SK-N-SH treated with all-trans-retinoic acid at 6 μM for 48 hours (cell line): ENCODE measurements at regions not wholly inside any gene's neighbourhood (a gene's known extent, or its start where the extent isn't known, plus 50 kb on each side); places are given as distances from the start of the nearest gene placed in this dataset.

Experiments
- ATAC-seq: fragments of 200-7000 bp; cut with Tn5 transposase; 3 replicates; pipeline ENCODE4 v1.9.1; 2020; ENCODE audit warnings: mild to moderate bottlenecking, moderate library complexity
- ARNTL ChIP-seq: fragments of 450-650 bp; formaldehyde crosslinking; IDR thresholded peaks from 2 replicates; pipeline ENCODE4 v1.5.0; 2020; ENCODE audit warnings: low read depth, mild to moderate bottlenecking, moderate library complexity, borderline replicate concordance
- BACH2 ChIP-seq: fragments of 250-450 bp; sonication (Bioruptor Pico); IDR thresholded peaks from 2 replicates; pipeline ENCODE4 v1.9.0; 2021; ENCODE audit warnings: mild to moderate bottlenecking, borderline replicate concordance
- CSDC2 ChIP-seq: fragments of 250-450 bp; sonication (Bioruptor Pico); IDR thresholded peaks from 2 replicates; pipeline ENCODE4 v1.5.0; 2020; ENCODE audit warnings: mild to moderate bottlenecking, moderate library complexity
- GLIS3 ChIP-seq: fragments of 250-450 bp; sonication (Bioruptor Pico); IDR thresholded peaks from 2 replicates; pipeline ENCODE4 v1.5.0; 2020; ENCODE audit warnings: mild to moderate bottlenecking, moderate library complexity
- ISL1 ChIP-seq: fragments of 250-450 bp; sonication (Bioruptor Pico); IDR thresholded peaks from 2 replicates; pipeline ENCODE4 v2.1.2; 2022; ENCODE audit warnings: mild to moderate bottlenecking, moderate library complexity
- PPARA ChIP-seq: fragments of 250-450 bp; sonication (Bioruptor Pico); IDR thresholded peaks from 2 replicates; pipeline ENCODE4 v1.5.0; 2020; ENCODE audit warnings: mild to moderate bottlenecking, borderline replicate concordance
- RARB ChIP-seq: fragments of 250-450 bp; sonication (Bioruptor Pico); IDR thresholded peaks from 2 replicates; pipeline ENCODE4 v1.8.0; 2021; ENCODE audit warnings: mild to moderate bottlenecking, moderate library complexity
- SNAI2 ChIP-seq: fragments of 250-450 bp; sonication (Bioruptor Pico); IDR thresholded peaks from 2 replicates; pipeline ENCODE4 v1.5.0; 2020; ENCODE audit warnings: mild to moderate bottlenecking, moderate library complexity
- TCF4 ChIP-seq: fragments of 250-450 bp; sonication (Bioruptor Pico); IDR thresholded peaks from 2 replicates; pipeline ENCODE4 v1.8.0; 2021; ENCODE audit warnings: mild to moderate bottlenecking, moderate library complexity, borderline replicate concordance
- TOX ChIP-seq: fragments of 250-450 bp; sonication (Bioruptor Pico); IDR thresholded peaks from 2 replicates; pipeline ENCODE4 v1.8.0; 2021; ENCODE audit warnings: mild to moderate bottlenecking, moderate library complexity, borderline replicate concordance
- ZC3H10 ChIP-seq: fragments of 250-450 bp; sonication (Bioruptor Pico); IDR thresholded peaks from 2 replicates; pipeline ENCODE4 v1.5.1; 2021; ENCODE audit warnings: mild to moderate bottlenecking, moderate library complexity
- ZFP3 ChIP-seq: fragments of 250-450 bp; sonication (Bioruptor Pico); IDR thresholded peaks from 2 replicates; pipeline ENCODE4 v1.5.0; 2020; ENCODE audit warnings: mild to moderate bottlenecking, moderate library complexity
- ZFP30 ChIP-seq: fragments of 450-650 bp; formaldehyde crosslinking; IDR thresholded peaks from 2 replicates; pipeline ENCODE4 v1.5.0; 2022; ENCODE audit warnings: mild to moderate bottlenecking, moderate library complexity
- ZNF565 ChIP-seq: fragments of 450-650 bp; formaldehyde crosslinking; conservative IDR thresholded peaks from 2 replicates; pipeline ENCODE4 v1.5.0; 2020; ENCODE audit warnings: low read depth, mild to moderate bottlenecking, moderate library complexity
- ZNF70 ChIP-seq: fragments of 450-650 bp; formaldehyde crosslinking; IDR thresholded peaks from 2 replicates; pipeline ENCODE4 v1.5.0; 2020; ENCODE audit warnings: mild to moderate bottlenecking, moderate library complexity
- TF ChIP-seq, protein P1 (sequence below): fragments of 250-450 bp; sonication (Bioruptor Pico); IDR thresholded peaks from 2 replicates; pipeline ENCODE4 v1.5.1; 2020; ENCODE audit warnings: low read depth, mild to moderate bottlenecking, moderate library complexity
- TF ChIP-seq, protein P2 (sequence below): fragments of 250-450 bp; sonication (Bioruptor Pico); IDR thresholded peaks from 2 replicates; pipeline ENCODE4 v1.5.0; 2020; ENCODE audit warnings: mild to moderate bottlenecking, moderate library complexity
- TF ChIP-seq, protein P3 (sequence below): fragments of 250-450 bp; sonication (Bioruptor Pico); IDR thresholded peaks from 2 replicates; pipeline ENCODE4 v1.8.0; 2020; ENCODE audit warnings: mild to moderate bottlenecking, moderate library complexity, borderline replicate concordance
- TF ChIP-seq, protein P4 (sequence below): fragments of 250-450 bp; sonication (Bioruptor Pico); IDR thresholded peaks from 2 replicates; pipeline ENCODE4 v1.5.1; 2021; ENCODE audit warnings: mild to moderate bottlenecking, moderate library complexity
- TF ChIP-seq, protein P5 (sequence below): fragments of 250-450 bp; sonication (Bioruptor Pico); IDR thresholded peaks from 2 replicates; pipeline ENCODE4 v1.8.0; 2021; ENCODE audit warnings: low read depth, mild to moderate bottlenecking, moderate library complexity, borderline replicate concordance

DNA sequence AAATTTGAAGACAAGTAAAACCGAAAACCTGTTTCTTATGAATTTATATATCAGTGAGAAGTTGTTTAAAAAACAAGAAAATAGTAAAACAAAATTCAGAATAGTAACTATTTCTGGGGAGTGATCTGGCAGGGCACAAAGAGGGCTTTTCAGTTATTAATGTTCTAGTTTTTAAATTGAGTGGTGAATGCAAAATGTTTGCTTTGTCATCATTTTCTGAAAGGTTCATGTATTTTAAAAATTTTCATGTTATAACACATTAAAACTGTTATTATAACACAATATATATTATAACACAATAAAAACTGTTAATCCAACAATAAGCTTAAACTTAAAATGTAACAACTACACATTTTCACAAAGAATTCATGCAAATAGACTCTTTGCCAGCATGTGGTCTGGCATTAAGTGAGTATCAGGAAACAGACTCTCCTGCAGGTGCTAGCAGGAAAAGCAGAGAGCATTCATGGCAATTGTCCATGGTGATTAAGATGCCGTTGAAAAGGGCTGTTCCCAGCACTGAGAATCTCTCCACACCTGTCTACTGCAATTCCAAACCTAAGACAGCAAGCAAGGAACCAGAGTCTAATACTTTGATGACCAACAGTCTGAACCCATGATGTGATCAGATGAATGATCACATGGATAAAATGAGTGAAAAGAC, 204.9 kb downstream of the TBX15 start:
- ATAC-seq, result no peak
- no peak for TF ChIP-seq PPARA (CRISPR knock-in tag)
- no peak for TF ChIP-seq ZNF565 (CRISPR knock-in tag)
- TF ChIP-seq, protein P1, sequence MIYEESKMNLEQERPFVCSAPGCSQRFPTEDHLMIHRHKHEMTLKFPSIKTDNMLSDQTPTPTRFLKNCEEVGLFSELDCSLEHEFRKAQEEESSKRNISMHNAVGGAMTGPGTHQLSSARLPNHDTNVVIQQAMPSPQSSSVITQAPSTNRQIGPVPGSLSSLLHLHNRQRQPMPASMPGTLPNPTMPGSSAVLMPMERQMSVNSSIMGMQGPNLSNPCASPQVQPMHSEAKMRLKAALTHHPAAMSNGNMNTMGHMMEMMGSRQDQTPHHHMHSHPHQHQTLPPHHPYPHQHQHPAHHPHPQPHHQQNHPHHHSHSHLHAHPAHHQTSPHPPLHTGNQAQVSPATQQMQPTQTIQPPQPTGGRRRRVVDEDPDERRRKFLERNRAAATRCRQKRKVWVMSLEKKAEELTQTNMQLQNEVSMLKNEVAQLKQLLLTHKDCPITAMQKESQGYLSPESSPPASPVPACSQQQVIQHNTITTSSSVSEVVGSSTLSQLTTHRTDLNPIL, result no peak
- TF ChIP-seq TOX (CRISPR knock-in tag), result no peak
- TF ChIP-seq, protein P2, sequence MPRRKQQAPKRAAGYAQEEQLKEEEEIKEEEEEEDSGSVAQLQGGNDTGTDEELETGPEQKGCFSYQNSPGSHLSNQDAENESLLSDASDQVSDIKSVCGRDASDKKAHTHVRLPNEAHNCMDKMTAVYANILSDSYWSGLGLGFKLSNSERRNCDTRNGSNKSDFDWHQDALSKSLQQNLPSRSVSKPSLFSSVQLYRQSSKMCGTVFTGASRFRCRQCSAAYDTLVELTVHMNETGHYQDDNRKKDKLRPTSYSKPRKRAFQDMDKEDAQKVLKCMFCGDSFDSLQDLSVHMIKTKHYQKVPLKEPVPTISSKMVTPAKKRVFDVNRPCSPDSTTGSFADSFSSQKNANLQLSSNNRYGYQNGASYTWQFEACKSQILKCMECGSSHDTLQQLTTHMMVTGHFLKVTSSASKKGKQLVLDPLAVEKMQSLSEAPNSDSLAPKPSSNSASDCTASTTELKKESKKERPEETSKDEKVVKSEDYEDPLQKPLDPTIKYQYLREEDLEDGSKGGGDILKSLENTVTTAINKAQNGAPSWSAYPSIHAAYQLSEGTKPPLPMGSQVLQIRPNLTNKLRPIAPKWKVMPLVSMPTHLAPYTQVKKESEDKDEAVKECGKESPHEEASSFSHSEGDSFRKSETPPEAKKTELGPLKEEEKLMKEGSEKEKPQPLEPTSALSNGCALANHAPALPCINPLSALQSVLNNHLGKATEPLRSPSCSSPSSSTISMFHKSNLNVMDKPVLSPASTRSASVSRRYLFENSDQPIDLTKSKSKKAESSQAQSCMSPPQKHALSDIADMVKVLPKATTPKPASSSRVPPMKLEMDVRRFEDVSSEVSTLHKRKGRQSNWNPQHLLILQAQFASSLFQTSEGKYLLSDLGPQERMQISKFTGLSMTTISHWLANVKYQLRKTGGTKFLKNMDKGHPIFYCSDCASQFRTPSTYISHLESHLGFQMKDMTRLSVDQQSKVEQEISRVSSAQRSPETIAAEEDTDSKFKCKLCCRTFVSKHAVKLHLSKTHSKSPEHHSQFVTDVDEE (CRISPR knock-in tag), result no peak
- no peak for TF ChIP-seq ZFP30 (CRISPR knock-in tag)
- TF ChIP-seq RARB (CRISPR knock-in tag), result no peak
- no peak for TF ChIP-seq ZNF70 (CRISPR knock-in tag)
- TF ChIP-seq BACH2, result no peak
- no peak for TF ChIP-seq SNAI2
- TF ChIP-seq GLIS3 (CRISPR knock-in tag), result no peak

DNA sequence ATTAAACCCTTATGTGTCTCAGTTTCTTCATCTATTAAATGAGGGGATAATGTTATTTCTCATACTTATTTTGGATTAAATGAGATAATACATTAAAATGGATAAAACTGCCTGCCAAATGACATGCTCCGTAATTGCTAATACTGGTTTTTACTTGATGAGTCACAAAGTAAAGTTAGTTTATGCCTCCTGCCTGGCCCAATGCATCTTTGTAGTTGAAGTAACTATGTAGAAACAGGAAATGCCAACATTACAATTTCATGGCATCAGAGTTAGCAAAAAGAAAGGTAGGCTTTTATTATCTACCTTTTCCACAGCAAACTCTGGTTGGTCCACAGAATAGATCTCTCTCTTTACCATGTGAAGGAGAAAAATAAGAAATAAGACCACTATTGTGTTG, 214.5 kb downstream of the TBX15 start:
- ATAC-seq, result no peak
- TF ChIP-seq, protein P3, sequence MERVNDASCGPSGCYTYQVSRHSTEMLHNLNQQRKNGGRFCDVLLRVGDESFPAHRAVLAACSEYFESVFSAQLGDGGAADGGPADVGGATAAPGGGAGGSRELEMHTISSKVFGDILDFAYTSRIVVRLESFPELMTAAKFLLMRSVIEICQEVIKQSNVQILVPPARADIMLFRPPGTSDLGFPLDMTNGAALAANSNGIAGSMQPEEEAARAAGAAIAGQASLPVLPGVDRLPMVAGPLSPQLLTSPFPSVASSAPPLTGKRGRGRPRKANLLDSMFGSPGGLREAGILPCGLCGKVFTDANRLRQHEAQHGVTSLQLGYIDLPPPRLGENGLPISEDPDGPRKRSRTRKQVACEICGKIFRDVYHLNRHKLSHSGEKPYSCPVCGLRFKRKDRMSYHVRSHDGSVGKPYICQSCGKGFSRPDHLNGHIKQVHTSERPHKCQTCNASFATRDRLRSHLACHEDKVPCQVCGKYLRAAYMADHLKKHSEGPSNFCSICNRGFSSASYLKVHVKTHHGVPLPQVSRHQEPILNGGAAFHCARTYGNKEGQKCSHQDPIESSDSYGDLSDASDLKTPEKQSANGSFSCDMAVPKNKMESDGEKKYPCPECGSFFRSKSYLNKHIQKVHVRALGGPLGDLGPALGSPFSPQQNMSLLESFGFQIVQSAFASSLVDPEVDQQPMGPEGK, result no peak
- TF ChIP-seq TOX (CRISPR knock-in tag) (no peak), ZFP3 (CRISPR knock-in tag) (no peak), SNAI2 (no peak), ARNTL (CRISPR knock-in tag) (no peak), TCF4 (CRISPR knock-in tag) (no peak), CSDC2 (CRISPR knock-in tag) (no peak), ISL1 (CRISPR knock-in tag) (no peak), ZFP30 (CRISPR knock-in tag) (no peak), GLIS3 (CRISPR knock-in tag) (no peak), ZNF70 (CRISPR knock-in tag) (no peak), BACH2 (no peak), ZC3H10 (CRISPR knock-in tag) (no peak), PPARA (CRISPR knock-in tag) (no peak)
- TF ChIP-seq, protein P4, sequence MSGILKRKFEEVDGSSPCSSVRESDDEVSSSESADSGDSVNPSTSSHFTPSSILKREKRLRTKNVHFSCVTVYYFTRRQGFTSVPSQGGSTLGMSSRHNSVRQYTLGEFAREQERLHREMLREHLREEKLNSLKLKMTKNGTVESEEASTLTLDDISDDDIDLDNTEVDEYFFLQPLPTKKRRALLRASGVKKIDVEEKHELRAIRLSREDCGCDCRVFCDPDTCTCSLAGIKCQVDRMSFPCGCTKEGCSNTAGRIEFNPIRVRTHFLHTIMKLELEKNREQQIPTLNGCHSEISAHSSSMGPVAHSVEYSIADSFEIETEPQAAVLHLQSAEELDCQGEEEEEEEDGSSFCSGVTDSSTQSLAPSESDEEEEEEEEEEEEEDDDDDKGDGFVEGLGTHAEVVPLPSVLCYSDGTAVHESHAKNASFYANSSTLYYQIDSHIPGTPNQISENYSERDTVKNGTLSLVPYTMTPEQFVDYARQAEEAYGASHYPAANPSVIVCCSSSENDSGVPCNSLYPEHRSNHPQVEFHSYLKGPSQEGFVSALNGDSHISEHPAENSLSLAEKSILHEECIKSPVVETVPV, result no peak
- TF ChIP-seq, protein P1, result no peak
- TF ChIP-seq, protein P5, sequence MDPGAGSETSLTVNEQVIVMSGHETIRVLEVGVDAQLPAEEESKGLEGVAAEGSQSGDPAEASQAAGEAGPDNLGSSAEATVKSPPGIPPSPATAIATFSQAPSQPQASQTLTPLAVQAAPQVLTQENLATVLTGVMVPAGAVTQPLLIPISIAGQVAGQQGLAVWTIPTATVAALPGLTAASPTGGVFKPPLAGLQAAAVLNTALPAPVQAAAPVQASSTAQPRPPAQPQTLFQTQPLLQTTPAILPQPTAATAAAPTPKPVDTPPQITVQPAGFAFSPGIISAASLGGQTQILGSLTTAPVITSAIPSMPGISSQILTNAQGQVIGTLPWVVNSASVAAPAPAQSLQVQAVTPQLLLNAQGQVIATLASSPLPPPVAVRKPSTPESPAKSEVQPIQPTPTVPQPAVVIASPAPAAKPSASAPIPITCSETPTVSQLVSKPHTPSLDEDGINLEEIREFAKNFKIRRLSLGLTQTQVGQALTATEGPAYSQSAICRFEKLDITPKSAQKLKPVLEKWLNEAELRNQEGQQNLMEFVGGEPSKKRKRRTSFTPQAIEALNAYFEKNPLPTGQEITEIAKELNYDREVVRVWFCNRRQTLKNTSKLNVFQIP (CRISPR knock-in tag), result no peak
